ENCODE measurements at regions not wholly inside any gene's neighbourhood (a gene's known extent, or its start where the extent isn't known, plus 50 kb on each side); places are given as distances from the start of the nearest gene placed in this dataset.
A peak's percentile ranks its signal among the peaks of the same experiment; 100 is the strongest.

DNA sequence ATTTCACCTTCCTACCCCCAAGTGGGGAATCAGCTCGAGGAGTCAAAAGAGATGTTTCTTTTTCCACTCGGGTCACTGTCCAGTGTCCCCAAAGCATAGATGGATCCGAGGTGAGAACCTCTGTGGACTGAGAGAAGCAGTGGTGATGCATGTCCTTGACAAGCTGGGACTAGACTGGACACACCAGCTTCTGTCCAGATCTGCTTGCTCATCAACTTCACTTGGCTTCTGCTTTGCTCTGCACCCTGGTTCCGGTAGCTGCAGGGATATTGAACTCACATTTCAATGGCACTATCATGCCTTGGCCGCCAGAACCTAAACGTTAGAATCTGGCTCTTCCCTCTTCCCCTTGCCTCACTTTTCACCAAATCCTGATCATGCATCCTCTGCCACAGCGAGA, 50.3 kb upstream of the CXCL12 start:
- no peaks in the 10 kb centered on the region for H4K20me1 ChIP-seq (ENCODE audit: insufficient read depth, low read length)
- H2AFZ ChIP-seq (ENCODE audit: low read length) = no peak overlapping the region
- H3K27me3 ChIP-seq (ENCODE audit: insufficient read depth, low read length) = no peaks in the 10 kb centered on the region
- H3K27ac ChIP-seq (ENCODE audit: low read depth, low read length) = no peak overlapping the region
- H3K4me1 ChIP-seq (ENCODE audit: insufficient read depth, low read length) = peaks cover 8% of the 10 kb centered on the region
- TF ChIP-seq, protein P1, sequence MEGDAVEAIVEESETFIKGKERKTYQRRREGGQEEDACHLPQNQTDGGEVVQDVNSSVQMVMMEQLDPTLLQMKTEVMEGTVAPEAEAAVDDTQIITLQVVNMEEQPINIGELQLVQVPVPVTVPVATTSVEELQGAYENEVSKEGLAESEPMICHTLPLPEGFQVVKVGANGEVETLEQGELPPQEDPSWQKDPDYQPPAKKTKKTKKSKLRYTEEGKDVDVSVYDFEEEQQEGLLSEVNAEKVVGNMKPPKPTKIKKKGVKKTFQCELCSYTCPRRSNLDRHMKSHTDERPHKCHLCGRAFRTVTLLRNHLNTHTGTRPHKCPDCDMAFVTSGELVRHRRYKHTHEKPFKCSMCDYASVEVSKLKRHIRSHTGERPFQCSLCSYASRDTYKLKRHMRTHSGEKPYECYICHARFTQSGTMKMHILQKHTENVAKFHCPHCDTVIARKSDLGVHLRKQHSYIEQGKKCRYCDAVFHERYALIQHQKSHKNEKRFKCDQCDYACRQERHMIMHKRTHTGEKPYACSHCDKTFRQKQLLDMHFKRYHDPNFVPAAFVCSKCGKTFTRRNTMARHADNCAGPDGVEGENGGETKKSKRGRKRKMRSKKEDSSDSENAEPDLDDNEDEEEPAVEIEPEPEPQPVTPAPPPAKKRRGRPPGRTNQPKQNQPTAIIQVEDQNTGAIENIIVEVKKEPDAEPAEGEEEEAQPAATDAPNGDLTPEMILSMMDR (IDR thresholded peaks at IDR 0.05; ENCODE audit: extremely low read depth, low read depth, low read length) = no peak
- H3K36me3 ChIP-seq (ENCODE audit: insufficient read depth, low read length) = no peaks in the 10 kb centered on the region
- no peak overlapping the region for H3K4me3 ChIP-seq (ENCODE audit: insufficient read depth, low read length)
- no peaks in the 10 kb centered on the region for H3K79me2 ChIP-seq (ENCODE audit: insufficient read depth, low read length)
- peak; percentile 22 for DNase-seq (ENCODE audit: insufficient read length, low spot score, missing footprints)
- H3K9me3 ChIP-seq (ENCODE audit: low read depth, low read length) = no peaks in the 10 kb centered on the region
- H3K4me2 ChIP-seq (ENCODE audit: insufficient read depth, low read length) = no peak overlapping the region

DNA sequence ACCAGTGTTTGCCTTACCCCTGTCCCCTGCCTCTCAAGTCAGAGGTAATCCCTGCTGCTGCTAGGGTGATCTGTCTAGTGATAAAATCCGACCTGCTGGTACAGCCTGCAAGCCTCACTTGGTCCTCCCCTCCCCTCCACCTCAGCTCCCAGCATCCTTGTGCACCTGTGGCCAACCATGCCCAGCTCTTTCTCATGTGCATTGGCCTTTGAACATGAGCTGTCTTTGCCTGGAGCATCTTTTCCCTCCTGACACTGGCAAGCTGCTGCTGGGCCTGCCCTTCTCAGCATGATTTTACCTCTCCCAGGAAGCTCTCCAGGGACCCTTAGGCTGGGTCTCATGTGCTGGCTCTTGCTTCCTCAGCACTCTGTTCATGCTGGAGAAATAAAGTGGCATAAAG, 51.3 kb upstream of the CXCL12 start:
- DNase-seq (ENCODE audit: insufficient read length, low spot score, missing footprints) = no peak
- Histone ChIP-seq H3K27ac (ENCODE audit: low read depth, low read length) (no peak overlapping the region), H2AFZ (ENCODE audit: low read length) (no peak overlapping the region), H3K27me3 (ENCODE audit: insufficient read depth, low read length) (no peaks in the 10 kb centered on the region), H3K4me2 (ENCODE audit: insufficient read depth, low read length) (no peak overlapping the region), H3K79me2 (ENCODE audit: insufficient read depth, low read length) (no peaks in the 10 kb centered on the region), H3K9me3 (ENCODE audit: low read depth, low read length) (no peaks in the 10 kb centered on the region), H3K4me1 (ENCODE audit: insufficient read depth, low read length) (peaks cover 8% of the 10 kb centered on the region), H3K36me3 (ENCODE audit: insufficient read depth, low read length) (no peaks in the 10 kb centered on the region), H3K4me3 (ENCODE audit: insufficient read depth, low read length) (no peak overlapping the region), H4K20me1 (ENCODE audit: insufficient read depth, low read length) (no peaks in the 10 kb centered on the region)
- TF ChIP-seq, protein P1 (IDR thresholded peaks at IDR 0.05; ENCODE audit: extremely low read depth, low read depth, low read length) = no peak

DNA sequence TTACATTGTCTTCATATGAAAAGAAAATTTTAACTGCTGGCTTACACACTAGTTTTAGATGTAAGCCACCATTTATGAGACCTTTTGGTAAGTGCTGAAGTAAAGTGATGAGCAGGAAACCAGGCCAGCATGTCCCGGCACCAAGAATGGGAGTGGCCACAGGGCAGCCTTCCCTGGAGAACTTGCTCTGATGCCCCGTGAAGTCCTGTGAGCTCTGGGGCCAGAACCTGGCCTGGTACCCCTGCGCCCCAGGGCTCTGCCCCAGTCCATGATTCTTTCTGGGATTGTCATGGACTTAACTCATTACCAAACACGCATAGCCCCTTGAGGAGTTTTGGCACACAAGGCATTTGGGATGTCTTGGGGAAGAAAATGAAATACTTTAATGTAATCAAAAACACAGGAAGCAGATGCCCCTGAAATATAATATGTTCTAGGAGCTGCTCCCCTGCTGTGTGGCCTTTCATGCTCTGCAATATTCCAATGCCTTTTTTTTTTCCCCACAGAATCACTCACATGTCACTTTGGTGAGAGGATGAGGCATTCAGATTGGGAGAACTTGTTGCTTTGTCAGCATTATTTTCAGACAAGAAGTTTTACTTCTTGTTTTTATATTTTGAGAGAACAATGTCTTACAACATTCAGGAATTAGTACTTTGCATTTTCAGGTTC, 53.1 kb upstream of the CXCL12 start:
- DNase-seq (ENCODE audit: insufficient read length, low spot score, missing footprints) = peak; percentile 11
- TF ChIP-seq, protein P1 (IDR thresholded peaks at IDR 0.05; ENCODE audit: extremely low read depth, low read depth, low read length) = no peak
- peaks cover 8% of the 10 kb centered on the region for H3K4me1 ChIP-seq (ENCODE audit: insufficient read depth, low read length)
- H3K27me3 ChIP-seq (ENCODE audit: insufficient read depth, low read length) = no peaks in the 10 kb centered on the region
- H3K79me2 ChIP-seq (ENCODE audit: insufficient read depth, low read length) = no peaks in the 10 kb centered on the region
- no peak overlapping the region for H3K27ac ChIP-seq (ENCODE audit: low read depth, low read length)
- no peaks in the 10 kb centered on the region for H3K9me3 ChIP-seq (ENCODE audit: low read depth, low read length)
- H4K20me1 ChIP-seq (ENCODE audit: insufficient read depth, low read length) = no peaks in the 10 kb centered on the region
- H3K36me3 ChIP-seq (ENCODE audit: insufficient read depth, low read length) = no peaks in the 10 kb centered on the region
- H3K4me2 ChIP-seq (ENCODE audit: insufficient read depth, low read length) = peak overlapping the region; percentile 30
- no peak overlapping the region for H3K4me3 ChIP-seq (ENCODE audit: insufficient read depth, low read length)
- no peak overlapping the region for H2AFZ ChIP-seq (ENCODE audit: low read length)

DNA sequence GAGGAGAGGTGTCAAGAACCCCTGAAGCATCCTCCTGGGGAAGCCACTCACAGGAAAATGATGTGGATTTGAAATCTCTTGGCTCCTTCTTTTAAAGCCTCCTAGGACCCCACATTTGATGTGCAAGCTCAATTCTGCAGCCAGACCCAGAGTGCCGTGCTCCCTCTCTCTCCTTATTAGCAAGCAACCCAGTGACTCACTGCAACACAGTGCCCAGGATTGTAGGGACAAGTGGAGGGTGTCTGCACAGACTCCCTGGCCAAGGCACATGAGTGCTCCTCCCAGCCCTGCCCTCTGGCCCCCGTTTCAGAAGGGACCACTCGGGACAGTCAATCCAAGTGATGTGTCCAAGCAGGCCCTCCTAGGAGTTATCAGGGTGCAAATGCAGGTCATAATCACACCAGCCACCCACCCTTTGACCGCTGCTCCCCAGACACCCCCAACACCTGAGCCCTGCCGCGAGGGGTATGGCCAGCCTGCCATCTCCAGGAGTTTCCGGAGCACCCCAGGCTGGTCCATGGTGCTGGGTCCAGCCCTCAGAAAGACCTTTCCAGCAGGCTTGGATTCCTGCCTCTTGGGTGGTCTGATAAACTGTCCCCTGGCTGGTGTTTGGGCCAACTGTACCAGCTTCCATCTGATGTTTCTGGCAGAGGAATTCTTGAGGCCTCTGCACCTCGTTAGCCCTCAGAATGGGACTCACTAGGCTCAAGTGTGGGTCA, 54.5 kb upstream of the CXCL12 start:
- Histone ChIP-seq H4K20me1 (ENCODE audit: insufficient read depth, low read length) (no peaks in the 10 kb centered on the region), H3K4me3 (ENCODE audit: insufficient read depth, low read length) (no peak overlapping the region), H3K4me2 (ENCODE audit: insufficient read depth, low read length) (no peak overlapping the region), H2AFZ (ENCODE audit: low read length) (no peak overlapping the region), H3K79me2 (ENCODE audit: insufficient read depth, low read length) (no peaks in the 10 kb centered on the region), H3K27me3 (ENCODE audit: insufficient read depth, low read length) (no peaks in the 10 kb centered on the region), H3K4me1 (ENCODE audit: insufficient read depth, low read length) (peaks cover 8% of the 10 kb centered on the region), H3K9me3 (ENCODE audit: low read depth, low read length) (no peaks in the 10 kb centered on the region), H3K36me3 (ENCODE audit: insufficient read depth, low read length) (no peaks in the 10 kb centered on the region), H3K27ac (ENCODE audit: low read depth, low read length) (no peak overlapping the region)
- TF ChIP-seq, protein P1 (IDR thresholded peaks at IDR 0.05; ENCODE audit: extremely low read depth, low read depth, low read length) = no peak
- peak; percentile 27 for DNase-seq (ENCODE audit: insufficient read length, low spot score, missing footprints)
